ENCODE measurements at regions not wholly inside any gene's neighbourhood (a gene's known extent, or its start where the extent isn't known, plus 50 kb on each side); places are given as distances from the start of the nearest gene placed in this dataset.

DNA sequence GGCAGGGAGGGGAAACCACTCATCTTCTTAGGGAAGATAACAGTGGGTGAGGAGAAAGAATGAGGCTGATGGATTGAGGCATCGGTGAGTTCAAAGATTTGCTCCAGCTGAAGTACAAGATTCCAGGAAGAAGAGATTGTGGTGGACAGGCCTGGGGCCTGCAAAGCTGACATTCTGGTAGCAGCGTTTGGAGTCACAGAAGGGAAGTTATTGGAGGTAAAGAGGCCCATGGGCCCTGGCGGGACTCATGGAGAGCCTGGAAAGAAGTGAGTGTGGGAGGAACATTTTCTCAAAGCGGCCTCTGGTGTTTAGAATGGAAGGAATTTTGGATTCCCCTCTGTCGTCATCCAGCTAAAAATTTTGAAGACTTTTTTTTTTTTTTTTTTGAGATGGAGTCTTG lies 160.0 kb upstream of the KLF6 start:
- no peak for TF ChIP-seq RAD21 (IDR thresholded peaks at IDR 0.05)
- no peak for TF ChIP-seq SP1 (IDR thresholded peaks at IDR 0.05)
- TF ChIP-seq, protein P1, sequence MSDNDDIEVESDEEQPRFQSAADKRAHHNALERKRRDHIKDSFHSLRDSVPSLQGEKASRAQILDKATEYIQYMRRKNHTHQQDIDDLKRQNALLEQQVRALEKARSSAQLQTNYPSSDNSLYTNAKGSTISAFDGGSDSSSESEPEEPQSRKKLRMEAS (IDR thresholded peaks at IDR 0.05), result no peak
- TF ChIP-seq, protein P2, sequence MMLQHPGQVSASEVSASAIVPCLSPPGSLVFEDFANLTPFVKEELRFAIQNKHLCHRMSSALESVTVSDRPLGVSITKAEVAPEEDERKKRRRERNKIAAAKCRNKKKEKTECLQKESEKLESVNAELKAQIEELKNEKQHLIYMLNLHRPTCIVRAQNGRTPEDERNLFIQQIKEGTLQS (IDR thresholded peaks at IDR 0.05), result no peak
- no peak for TF ChIP-seq TAF1 (conservative IDR thresholded peaks at IDR 0.05)
- no peak for TF ChIP-seq HNF4A (conservative IDR thresholded peaks at IDR 0.05)
- no peak for DNase-seq (ENCODE audit: low spot score)
- Histone ChIP-seq H3K36me3 (ENCODE audit: control insufficient read depth in 4 of 4, insufficient read depth in 3 of 4, low read depth in 1 of 4, low read length in 3 of 4) (no peaks in the 10 kb centered on the region), H3K9me3 (ENCODE audit: control insufficient read depth in 4 of 4, low read length in 3 of 4) (peaks cover 0 to 4% (median 1%) of the 10 kb centered on the region in 4 donors), H3K9ac (ENCODE audit: low read depth in 1 of 2, low read length in 2 of 2) (no peak overlapping the region), H3K4me1 (ENCODE audit: control insufficient read depth in 4 of 4, insufficient read depth in 4 of 4, low read length in 3 of 4) (no peaks in the 10 kb centered on the region), H3K4me3 (ENCODE audit: low read depth in 1 of 3, low read length in 3 of 3) (no peak overlapping the region), H3K27me3 (ENCODE audit: control insufficient read depth in 4 of 4, insufficient read depth in 4 of 4, low read length in 3 of 4) (peaks cover 0 to 3% (median 0%) of the 10 kb centered on the region in 4 donors), H3K27ac (ENCODE audit: low read depth in 1 of 2, low read length in 2 of 2) (no peak overlapping the region)
- 93% methylated on average over 5 of the region's 5 CpGs for WGBS

DNA sequence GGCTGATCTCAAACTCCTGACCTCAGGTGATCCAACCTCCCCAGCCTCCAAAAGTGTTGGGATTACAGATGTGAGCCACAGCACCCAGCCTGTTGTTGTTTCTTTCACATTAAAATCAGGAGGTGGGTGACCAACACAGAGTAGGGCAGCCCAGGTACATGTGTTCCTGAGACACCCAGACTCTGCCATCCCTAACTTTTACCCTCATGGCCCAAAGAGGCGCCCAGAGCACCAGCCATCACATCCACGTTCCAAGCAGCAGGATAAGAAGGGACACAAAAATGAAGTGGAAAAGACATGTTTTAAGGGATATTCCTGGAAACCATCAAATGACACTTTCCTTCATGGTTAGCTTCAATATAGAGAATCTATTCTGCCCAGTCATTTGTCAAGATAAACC lies 159.6 kb upstream of the KLF6 start:
- no peaks in the 10 kb centered on the region for H3K4me1 ChIP-seq (ENCODE audit: control insufficient read depth in 4 of 4, insufficient read depth in 4 of 4, low read length in 3 of 4)
- H3K4me3 ChIP-seq (ENCODE audit: low read depth in 1 of 3, low read length in 3 of 3), result no peak overlapping the region
- H3K9ac ChIP-seq (ENCODE audit: low read depth in 1 of 2, low read length in 2 of 2), result no peak overlapping the region
- 95% methylated on average over 2 of the region's 2 CpGs for WGBS
- no peak for DNase-seq (ENCODE audit: low spot score)
- no peak overlapping the region for H3K27ac ChIP-seq (ENCODE audit: low read depth in 1 of 2, low read length in 2 of 2)
- H3K9me3 ChIP-seq (ENCODE audit: control insufficient read depth in 4 of 4, low read length in 3 of 4), result peaks cover 0 to 4% (median 1%) of the 10 kb centered on the region in 4 donors
- TF ChIP-seq, protein P1 (IDR thresholded peaks at IDR 0.05), result no peak
- TF ChIP-seq RXRA (IDR thresholded peaks at IDR 0.05) (no peak), HNF4G (IDR thresholded peaks at IDR 0.05) (no peak), GABPA (IDR thresholded peaks at IDR 0.05 in 1 of 2, conservative IDR thresholded peaks at IDR 0.05 in 1 of 2) (no peak), EGR1 (IDR thresholded peaks at IDR 0.05; ENCODE audit: low read depth in 2 of 2) (no peak), TAF1 (conservative IDR thresholded peaks at IDR 0.05) (no peak), JUND (IDR thresholded peaks at IDR 0.05) (no peak), FOXA2 (IDR thresholded peaks at IDR 0.05) (no peak), YY1 (IDR thresholded peaks at IDR 0.05) (no peak), RAD21 (IDR thresholded peaks at IDR 0.05) (no peak), FOXA1 (IDR thresholded peaks at IDR 0.05) (no peak), HNF4A (conservative IDR thresholded peaks at IDR 0.05) (no peak), SP1 (IDR thresholded peaks at IDR 0.05) (no peak), NR2F2 (IDR thresholded peaks at IDR 0.05) (no peak)
- TF ChIP-seq, protein P3, sequence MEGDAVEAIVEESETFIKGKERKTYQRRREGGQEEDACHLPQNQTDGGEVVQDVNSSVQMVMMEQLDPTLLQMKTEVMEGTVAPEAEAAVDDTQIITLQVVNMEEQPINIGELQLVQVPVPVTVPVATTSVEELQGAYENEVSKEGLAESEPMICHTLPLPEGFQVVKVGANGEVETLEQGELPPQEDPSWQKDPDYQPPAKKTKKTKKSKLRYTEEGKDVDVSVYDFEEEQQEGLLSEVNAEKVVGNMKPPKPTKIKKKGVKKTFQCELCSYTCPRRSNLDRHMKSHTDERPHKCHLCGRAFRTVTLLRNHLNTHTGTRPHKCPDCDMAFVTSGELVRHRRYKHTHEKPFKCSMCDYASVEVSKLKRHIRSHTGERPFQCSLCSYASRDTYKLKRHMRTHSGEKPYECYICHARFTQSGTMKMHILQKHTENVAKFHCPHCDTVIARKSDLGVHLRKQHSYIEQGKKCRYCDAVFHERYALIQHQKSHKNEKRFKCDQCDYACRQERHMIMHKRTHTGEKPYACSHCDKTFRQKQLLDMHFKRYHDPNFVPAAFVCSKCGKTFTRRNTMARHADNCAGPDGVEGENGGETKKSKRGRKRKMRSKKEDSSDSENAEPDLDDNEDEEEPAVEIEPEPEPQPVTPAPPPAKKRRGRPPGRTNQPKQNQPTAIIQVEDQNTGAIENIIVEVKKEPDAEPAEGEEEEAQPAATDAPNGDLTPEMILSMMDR (IDR thresholded peaks at IDR 0.05; ENCODE audit: low read depth, low read length, missing input control), result no peak
- TF ChIP-seq, protein P4, sequence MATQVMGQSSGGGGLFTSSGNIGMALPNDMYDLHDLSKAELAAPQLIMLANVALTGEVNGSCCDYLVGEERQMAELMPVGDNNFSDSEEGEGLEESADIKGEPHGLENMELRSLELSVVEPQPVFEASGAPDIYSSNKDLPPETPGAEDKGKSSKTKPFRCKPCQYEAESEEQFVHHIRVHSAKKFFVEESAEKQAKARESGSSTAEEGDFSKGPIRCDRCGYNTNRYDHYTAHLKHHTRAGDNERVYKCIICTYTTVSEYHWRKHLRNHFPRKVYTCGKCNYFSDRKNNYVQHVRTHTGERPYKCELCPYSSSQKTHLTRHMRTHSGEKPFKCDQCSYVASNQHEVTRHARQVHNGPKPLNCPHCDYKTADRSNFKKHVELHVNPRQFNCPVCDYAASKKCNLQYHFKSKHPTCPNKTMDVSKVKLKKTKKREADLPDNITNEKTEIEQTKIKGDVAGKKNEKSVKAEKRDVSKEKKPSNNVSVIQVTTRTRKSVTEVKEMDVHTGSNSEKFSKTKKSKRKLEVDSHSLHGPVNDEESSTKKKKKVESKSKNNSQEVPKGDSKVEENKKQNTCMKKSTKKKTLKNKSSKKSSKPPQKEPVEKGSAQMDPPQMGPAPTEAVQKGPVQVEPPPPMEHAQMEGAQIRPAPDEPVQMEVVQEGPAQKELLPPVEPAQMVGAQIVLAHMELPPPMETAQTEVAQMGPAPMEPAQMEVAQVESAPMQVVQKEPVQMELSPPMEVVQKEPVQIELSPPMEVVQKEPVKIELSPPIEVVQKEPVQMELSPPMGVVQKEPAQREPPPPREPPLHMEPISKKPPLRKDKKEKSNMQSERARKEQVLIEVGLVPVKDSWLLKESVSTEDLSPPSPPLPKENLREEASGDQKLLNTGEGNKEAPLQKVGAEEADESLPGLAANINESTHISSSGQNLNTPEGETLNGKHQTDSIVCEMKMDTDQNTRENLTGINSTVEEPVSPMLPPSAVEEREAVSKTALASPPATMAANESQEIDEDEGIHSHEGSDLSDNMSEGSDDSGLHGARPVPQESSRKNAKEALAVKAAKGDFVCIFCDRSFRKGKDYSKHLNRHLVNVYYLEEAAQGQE (IDR thresholded peaks at IDR 0.05), result no peak
- TF ChIP-seq, protein P5, sequence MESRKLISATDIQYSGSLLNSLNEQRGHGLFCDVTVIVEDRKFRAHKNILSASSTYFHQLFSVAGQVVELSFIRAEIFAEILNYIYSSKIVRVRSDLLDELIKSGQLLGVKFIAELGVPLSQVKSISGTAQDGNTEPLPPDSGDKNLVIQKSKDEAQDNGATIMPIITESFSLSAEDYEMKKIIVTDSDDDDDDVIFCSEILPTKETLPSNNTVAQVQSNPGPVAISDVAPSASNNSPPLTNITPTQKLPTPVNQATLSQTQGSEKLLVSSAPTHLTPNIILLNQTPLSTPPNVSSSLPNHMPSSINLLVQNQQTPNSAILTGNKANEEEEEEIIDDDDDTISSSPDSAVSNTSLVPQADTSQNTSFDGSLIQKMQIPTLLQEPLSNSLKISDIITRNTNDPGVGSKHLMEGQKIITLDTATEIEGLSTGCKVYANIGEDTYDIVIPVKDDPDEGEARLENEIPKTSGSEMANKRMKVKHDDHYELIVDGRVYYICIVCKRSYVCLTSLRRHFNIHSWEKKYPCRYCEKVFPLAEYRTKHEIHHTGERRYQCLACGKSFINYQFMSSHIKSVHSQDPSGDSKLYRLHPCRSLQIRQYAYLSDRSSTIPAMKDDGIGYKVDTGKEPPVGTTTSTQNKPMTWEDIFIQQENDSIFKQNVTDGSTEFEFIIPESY (IDR thresholded peaks at IDR 0.05), result no peak
- TF ChIP-seq, protein P2 (IDR thresholded peaks at IDR 0.05), result no peak
- H3K27me3 ChIP-seq (ENCODE audit: control insufficient read depth in 4 of 4, insufficient read depth in 4 of 4, low read length in 3 of 4), result peaks cover 0 to 3% (median 0%) of the 10 kb centered on the region in 4 donors
- H3K36me3 ChIP-seq (ENCODE audit: control insufficient read depth in 4 of 4, insufficient read depth in 3 of 4, low read depth in 1 of 4, low read length in 3 of 4), result no peaks in the 10 kb centered on the region

Measured in liver (tissue), 8 donors.